GM12878 (cell line): ENCODE measurements at regions not wholly inside any gene's neighbourhood (a gene's known extent, or its start where the extent isn't known, plus 50 kb on each side); places are given as distances from the start of the nearest gene placed in this dataset.

Source experiments
- ATAC-seq: fragments of 200-7000 bp; cut with Tn5 transposase; 3 replicates; pipeline ENCODE4 v1.9.1; 2020; ENCODE audit warnings: mild to moderate bottlenecking, moderate library complexity
- BruUV-seq: library from RNA; stranded (reverse); fragments of 400-500 nt; replicated peaks from 2 replicates; lab custom pipeline; 2021; lab: Mats Ljungman, UMichigan
- CTCF ChIA-PET: fragments of 300-600 bp; sonication (Branson Sonifier 250); formaldehyde crosslinking; extraction: SDS; loops from one replicate; lab custom pipeline; 2021; ENCODE audit warnings: inconsistent platforms; lab: Yijun Ruan, JAX
- POLR2A ChIA-PET: fragments of 350-600 bp; formaldehyde crosslinking; extraction: SDS; loops from one replicate; lab custom pipeline; 2021; ENCODE audit warnings: inconsistent platforms; lab: Charles Lee
- RAD21 ChIA-PET: fragments of 300-600 bp; sonication (Branson Sonifier 250); formaldehyde crosslinking; loops from one replicate; lab custom pipeline; 2023; ENCODE audit warnings: antibody characterized with exemption; ENCODE audit not compliant: unreplicated experiment; lab: Charles Lee
- SMC1A ChIA-PET: fragments of 300-600 bp; sonication (Branson Sonifier 250); formaldehyde crosslinking; loops from one replicate; lab custom pipeline; 2023; ENCODE audit not compliant: unreplicated experiment, uncharacterized antibody; lab: Charles Lee
- DNase-seq: peaks from one replicate; pipeline ENCODE4 v3.0.0-alpha.2; 2011; ENCODE audit warnings: low read depth, low spot score
- FAIRE-seq: peaks from 3 replicates; lab custom pipeline; 2011; peaks lifted over from hg19 to GRCh38; lab: Jason Lieb, UNC
- H2AFZ ChIP-seq: 2 replicates; pipeline ENCODE4 v1.6.0; 2011; ENCODE audit warnings: low read depth, low read length, control low read depth; ENCODE audit not compliant: control insufficient read depth
- H3K27ac ChIP-seq: 2 replicates; pipeline ENCODE4 v1.5.1; 2011; ENCODE audit warnings: control low read depth; ENCODE audit not compliant: control insufficient read depth, insufficient read depth
- H3K27me3 ChIP-seq, 2 experiments: replicated peaks in 1 of 2; 2 replicates each; pipeline versions ENCODE4 v1.6.0 to v1.6.1; 2011; ENCODE audit warnings: low read length in 1 of 2; ENCODE audit not compliant: control insufficient read depth in 2 of 2, insufficient read depth in 2 of 2
- H3K36me3 ChIP-seq, 2 experiments: 2 replicates each; pipeline ENCODE4 v1.5.1; 2011; ENCODE audit warnings: low read length in 1 of 2; ENCODE audit not compliant: control insufficient read depth in 2 of 2, insufficient read depth in 2 of 2
- H3K4me1 ChIP-seq: 2 replicates; pipeline ENCODE4 v1.6.1; 2011; ENCODE audit warnings: mild to moderate bottlenecking, low read length, moderate library complexity, mixed read lengths; ENCODE audit not compliant: control insufficient read depth, insufficient read depth
- H3K4me2 ChIP-seq: 2 replicates; pipeline ENCODE4 v1.6.0; 2011; ENCODE audit warnings: control low read depth; ENCODE audit not compliant: control insufficient read depth, insufficient read depth
- H3K4me3 ChIP-seq: fragments of 200-600 bp; sonication (generic); 2 replicates; pipeline ENCODE4 v1.5.1; 2016
- H3K79me2 ChIP-seq: 2 replicates; pipeline ENCODE4 v1.6.0; 2011; ENCODE audit warnings: low read length; ENCODE audit not compliant: control insufficient read depth, insufficient read depth
- H3K9ac ChIP-seq: 2 replicates; pipeline ENCODE4 v1.8.0; 2011; ENCODE audit warnings: low read length, control low read depth, mixed read lengths; ENCODE audit not compliant: control insufficient read depth, insufficient read depth
- H3K9me3 ChIP-seq: replicated peaks from 3 replicates; pipeline ENCODE4 v1.5.1; 2011; ENCODE audit warnings: mild to moderate bottlenecking, low read length; ENCODE audit not compliant: control insufficient read depth, insufficient read depth
- H4K20me1 ChIP-seq: 2 replicates; pipeline ENCODE4 v1.6.0; 2011; ENCODE audit not compliant: control insufficient read depth, insufficient read depth
- BCLAF1 ChIP-seq: fragments of 450-650 bp; IDR thresholded peaks from 2 replicates; pipeline ENCODE4 v1.6.1; 2017; ENCODE audit warnings: antibody characterized with exemption, mild to moderate bottlenecking, moderate library complexity
- FOS ChIP-seq: IDR thresholded peaks from 3 replicates; pipeline ENCODE4 v1.6.1; 2011; ENCODE audit warnings: borderline replicate concordance; ENCODE audit not compliant: insufficient read length; ENCODE audit errors: extremely low read depth
- IKZF1 ChIP-seq: fragments of 450-650 bp; conservative IDR thresholded peaks from 2 replicates; pipeline ENCODE4 v1.6.1; 2017; ENCODE audit warnings: antibody characterized with exemption, mild to moderate bottlenecking
- ZBTB11 ChIP-seq: fragments of 450-650 bp; formaldehyde crosslinking; IDR thresholded peaks from 2 replicates; pipeline ENCODE4 v1.5.0; 2022; ENCODE audit warnings: mild to moderate bottlenecking, missing genetic modification characterization
- WGBS: methylation state at CpG from one replicate; pipeline ENCODE4 v1.1.6; 2016; ENCODE audit warnings: low lambda C conversion rate; ENCODE audit not compliant: insufficient replicate concordance, insufficient coverage; ENCODE audit errors: missing lambda C conversion rate; 5-methylcytosine and 5-hydroxymethylcytosine counted together
- in situ Hi-C: fragments of 300-500 bp; cut with MboI; formaldehyde crosslinking; loops from 9 replicates; pipeline ENCODE4 v1.14.3; 2018; ENCODE audit warnings: mixed read lengths
- intact Hi-C: fragments of 100-400 bp; cut with micrococcal nuclease; formaldehyde crosslinking; loops from one replicate; pipeline ENCODE4 v1.14.2; 2022; ENCODE audit not compliant: unreplicated experiment

- in situ Hi-C loops (no loop called here), intact Hi-C loops (no loop called here)
- BruUV-seq: no TSS peak
- Histone ChIP-seq H3K27ac (no peak overlapping the region), H3K9ac (no peak overlapping the region), H3K27me3 (no peaks in the 10 kb centered on the region), H3K79me2 (no peaks in the 10 kb centered on the region), H4K20me1 (no peaks in the 10 kb centered on the region), H2AFZ (no peak overlapping the region), H3K4me2 (no peak overlapping the region), H3K36me3 (no peaks in the 10 kb centered on the region), H3K9me3 (no peaks in the 10 kb centered on the region), H3K4me1 (no peaks in the 10 kb centered on the region), H3K4me3 (no peak overlapping the region)
- TF ChIP-seq FOS (no peak), BCLAF1 (no peak), IKZF1 (no peak), ZBTB11 (no peak)
- WGBS: 3% methylated on average over 2 of the region's 2 CpGs
- ATAC-seq (no peak), DNase-seq (no peak), FAIRE-seq (no peak)
- RAD21 ChIA-PET: no interaction called here
- POLR2A ChIA-PET: no interaction called here
- SMC1A ChIA-PET: interaction anchor here (0.6 kb wide), 1 partner anchor 1482 kb away, joined by 3 read pairs; no protein-coding TSS in a partner anchor
- CTCF ChIA-PET: no interaction called here
Observed at GRCh38 chr2:220174826-220175225, 547.4 kb downstream of the SLC4A3 start.
